HG03442 (cell line): ENCODE measurements at regions not wholly inside any gene's neighbourhood (a gene's known extent, or its start where the extent isn't known, plus 50 kb on each side); places are given as distances from the start of the nearest gene placed in this dataset.
"Not testable (repeated sequence)": the region's sequence is repeated elsewhere in the genome, so short reads cannot be mapped to it uniquely, and the experiment has no call there.

Experiments used
- ATAC-seq: cut with Tn5 transposase; IDR thresholded peaks from one replicate; pipeline ENCODE4 v1.9.1; 2021; ENCODE audit warnings: mild to moderate bottlenecking, moderate library complexity; ENCODE audit not compliant: unreplicated experiment

DNA sequence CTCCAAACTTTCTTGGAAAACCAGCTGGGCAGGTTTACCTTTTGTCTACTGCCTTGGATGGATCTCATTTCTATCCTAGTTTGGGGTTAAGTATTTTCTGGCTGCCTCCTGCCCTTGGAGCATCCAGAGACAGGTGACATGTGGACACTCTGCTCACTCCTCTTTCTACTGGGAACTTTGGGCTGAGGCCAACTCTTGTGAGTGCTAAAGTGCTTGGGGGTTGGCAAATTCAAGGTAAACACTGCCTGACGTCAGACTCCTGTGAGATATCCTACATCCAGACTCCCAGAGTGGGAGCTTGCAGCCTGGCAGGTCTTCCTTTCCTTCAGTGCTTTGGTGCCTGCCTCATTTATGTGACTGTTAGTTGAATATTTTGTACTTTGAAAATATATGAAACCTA, 388.1 kb downstream of the KCNRG start:
- ATAC-seq, result no peak

DNA sequence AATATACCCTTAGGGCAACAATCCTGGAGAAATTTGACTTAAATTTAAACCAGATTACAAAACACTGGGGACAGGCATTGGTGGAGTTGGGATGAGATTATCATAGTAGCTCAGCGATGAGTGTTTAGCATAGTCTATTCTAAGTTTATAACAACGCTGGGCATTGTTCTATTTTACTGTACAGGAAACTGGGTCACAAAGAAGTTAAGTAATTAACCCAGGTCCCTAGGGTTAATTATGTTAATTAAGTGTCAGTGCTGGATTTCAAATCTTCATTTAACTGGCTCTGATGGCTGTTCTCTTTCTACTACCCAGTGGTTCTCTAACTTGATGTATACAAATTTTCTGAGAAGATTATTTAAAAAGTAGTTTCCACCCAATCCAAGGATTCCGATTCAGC, 388.9 kb downstream of the KCNRG start:
- no peak for ATAC-seq

DNA sequence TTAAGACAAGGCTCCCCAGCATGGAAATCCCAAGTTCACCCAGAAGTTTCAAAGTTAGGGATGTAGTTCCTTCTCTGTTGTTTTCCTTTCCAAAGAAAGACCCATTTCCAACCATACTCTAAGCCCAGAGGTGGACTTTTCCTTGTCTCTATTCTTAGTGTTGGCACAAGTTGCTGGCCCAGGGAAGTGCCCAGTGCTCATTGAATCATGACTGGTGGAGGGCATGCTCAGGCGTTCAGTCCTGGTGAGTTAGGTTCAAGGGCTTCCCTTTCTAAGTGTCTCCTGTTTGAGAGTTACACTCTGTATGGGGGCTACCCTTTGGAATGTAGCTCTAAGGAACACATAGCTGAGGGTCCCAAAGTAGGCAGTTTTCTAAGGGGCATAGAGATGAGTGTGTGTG, 389.5 kb downstream of the KCNRG start:
- ATAC-seq, result no peak

DNA sequence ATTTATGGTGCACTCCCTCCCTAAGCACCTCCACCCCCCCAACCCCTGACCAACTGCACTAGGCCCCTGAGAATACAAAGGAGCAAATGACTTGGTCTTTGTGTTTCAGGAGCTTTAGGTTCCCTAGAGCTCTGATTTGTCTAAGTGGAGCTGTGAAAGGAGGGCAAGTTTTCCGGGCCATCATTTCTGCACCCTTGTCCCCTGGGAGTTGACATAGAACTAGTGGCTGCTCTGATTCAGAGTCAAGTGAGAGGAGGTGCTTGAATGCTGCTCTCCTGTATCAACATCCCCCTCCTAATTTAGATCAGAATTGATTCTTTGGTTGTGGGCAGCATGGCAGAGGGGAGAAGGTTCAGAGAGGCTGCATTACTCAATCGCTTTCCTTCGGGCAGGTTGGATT, 391.6 kb downstream of the KCNRG start:
- ATAC-seq, result no peak

DNA sequence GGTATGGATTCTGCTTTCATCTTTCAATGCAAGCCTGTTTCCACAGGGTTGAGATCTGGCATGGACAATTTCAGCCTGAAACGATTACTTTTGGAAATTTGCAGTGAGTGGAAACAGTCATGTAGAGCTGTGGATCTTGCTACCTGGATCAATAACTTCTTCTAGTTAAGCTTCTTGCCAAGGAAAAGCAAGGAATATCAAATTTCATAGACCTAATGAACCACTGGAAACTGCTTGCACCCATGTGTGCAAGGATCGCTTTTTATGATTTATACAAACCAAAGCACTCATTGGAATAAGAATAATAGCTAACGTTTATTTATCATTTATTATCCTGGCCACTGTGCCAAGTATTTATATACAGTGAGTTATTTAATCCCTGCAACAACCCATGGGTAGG, 392.8 kb downstream of the KCNRG start:
- ATAC-seq, result no peak

DNA sequence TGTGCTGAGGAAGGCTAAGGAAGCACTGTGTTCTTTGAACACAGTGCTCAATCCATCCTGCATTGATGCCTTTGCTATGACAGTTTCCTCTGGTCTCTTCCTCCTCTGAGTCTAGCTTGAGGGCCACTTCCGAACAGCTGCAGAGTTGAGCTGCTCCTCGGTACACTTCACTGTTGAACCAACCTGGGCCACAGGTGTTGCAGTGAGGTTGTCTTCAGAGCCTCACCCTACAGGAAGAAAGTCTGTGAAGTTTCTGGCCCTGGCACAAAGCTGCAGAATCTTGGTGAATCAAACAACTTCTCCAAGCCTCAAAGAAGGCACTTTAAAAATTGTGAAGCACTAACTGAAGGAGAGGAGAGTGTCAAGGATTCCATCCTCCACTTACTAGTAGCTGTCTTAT, 394.0 kb downstream of the KCNRG start:
- no peak for ATAC-seq

DNA sequence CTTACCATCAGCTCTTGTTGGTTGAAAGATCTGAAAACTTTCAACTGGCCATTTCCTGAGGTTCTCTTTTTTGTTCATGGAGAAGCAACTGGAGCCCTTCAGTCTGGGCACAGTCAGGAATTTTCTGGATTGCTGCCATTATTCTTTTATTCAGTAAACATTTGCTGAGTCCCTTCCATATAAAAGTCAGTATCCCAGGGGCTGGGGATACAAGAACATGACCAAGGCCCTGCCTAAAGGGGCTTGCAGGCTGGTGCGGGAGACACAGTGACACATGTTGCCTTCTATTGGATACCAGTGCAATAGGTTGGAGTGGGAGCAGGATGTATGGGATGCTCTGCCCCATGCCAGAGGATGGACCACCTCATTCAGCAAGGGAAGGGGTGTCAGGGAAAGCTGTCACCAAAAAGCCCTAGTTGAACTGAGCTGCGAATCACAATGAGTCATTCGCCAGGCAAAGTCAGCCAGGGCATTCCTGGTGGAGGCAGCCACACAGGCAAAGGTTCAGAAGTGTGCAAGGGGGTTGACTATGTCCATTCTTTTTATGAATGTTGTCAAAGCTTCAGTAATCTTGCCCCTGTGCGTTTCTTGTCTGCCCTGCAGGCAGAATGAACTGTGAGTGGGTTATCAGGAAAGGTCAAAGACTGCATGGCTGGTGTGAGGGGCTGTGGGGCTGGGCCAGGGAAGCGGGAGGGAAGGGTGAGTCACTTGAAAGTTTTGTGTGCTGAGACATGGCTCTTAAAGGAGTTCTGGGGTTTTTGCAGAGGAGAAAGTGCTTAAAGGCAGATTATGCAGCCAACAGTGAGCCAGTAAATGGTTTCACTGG, 395.9 kb downstream of the KCNRG start:
- ATAC-seq, result no peak

DNA sequence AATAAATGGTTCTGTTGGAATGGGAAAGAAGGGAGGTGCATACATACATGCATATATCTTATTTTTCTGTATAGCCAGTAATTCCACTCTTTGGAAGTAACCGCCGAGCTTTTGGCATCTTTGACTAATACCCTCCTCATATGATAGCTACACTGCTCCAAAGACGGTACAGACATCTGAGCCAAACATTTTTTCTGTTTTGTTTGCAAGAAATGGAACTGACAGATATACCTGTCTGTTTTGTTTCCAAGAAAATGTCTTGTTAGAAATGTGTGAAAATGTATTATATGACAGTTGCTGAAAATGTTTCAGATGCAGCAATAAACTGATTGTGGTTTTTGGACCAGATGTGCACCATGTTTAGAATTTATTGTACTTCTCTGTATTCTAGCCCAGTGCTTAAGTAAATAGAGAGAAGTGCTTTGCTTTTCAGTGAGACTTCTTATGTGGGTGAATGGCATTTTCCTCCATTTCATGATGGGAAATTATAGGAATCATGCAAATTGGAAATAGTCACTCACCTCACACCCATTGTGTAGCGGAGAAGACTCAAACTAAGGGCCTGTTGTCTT, 396.9 kb downstream of the KCNRG start:
- ATAC-seq, result no peak

DNA sequence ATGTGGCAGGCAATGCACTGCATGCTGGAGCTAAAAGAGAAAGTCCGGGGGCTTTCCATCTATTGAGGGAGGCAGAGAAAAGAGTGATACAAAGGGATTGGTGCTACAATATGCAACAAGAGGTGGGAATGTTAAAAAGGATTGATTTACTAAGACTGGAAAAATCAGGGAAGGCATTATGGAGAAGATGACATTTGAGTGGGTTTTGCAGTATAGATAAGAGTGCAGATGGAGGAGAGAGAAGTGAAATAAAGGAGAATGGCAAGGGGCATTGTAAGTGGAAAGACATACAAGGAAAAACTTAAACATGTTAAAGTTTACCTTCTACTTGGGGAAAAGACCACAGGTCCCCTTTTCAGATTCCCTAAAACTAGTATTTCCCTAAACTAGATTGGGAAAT, 399.4 kb downstream of the KCNRG start:
- ATAC-seq, result no peak

DNA sequence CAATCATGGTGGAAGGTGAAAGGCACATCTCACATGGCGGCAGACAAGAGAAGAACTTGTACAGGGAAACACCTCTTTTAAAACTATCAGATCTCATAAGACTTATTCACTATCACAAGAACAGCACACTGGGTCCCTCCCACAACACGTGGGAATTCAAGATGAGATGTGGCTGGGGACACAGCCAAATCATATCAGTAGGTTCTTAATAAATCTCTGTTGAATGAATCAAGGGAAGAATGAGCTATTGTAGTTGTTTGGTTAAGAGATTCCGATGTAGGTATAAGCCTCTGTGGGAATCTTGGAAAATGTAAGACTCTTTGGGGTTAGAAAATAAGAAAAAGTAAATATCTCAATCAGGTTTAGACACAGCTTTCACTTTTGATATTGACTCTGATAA, 400.2 kb downstream of the KCNRG start:
- ATAC-seq, result no peak

DNA sequence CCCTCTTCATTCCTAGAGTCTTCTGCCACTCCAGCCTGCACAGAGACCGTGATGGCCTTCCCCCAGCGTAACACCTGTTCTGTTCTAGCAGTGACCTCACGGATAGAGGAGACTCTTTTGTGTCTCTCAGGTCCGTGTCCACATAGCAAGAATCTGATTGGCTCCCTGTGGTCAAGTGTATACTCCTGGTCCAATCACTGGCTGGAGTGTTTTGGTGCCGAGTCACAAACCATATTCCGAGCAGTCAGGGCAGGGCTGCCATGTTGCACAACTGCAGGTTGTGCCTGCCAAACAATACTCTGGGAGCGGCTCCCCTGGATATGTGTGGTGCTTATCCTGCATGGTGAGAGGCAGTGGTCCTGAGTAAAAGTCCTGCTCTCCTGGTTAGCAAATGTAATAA, 402.4 kb downstream of the KCNRG start:
- no peak for ATAC-seq

DNA sequence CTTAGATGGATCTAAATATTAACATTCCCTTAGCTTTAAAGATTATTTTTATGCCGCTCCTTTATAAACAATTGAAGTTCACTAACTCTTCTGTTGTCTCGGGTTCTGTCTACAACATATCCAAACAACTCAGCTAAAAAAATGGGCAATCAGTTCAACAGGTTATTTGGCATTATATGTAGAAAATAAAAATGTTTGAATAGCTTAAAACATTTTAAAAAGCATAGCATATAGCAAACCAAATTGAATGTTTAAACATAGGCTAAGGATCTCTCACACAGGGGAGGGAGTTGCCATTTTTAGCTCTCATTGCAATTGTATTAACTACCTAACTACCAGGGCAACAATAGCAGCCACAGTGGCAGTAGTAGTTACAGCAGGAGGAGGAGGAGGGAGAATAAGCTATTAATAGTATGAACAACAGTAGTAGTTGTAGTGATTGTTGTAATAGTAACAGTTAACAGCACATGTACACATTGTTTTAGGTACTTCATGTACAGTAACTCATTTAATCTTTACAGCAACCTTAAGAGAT, 404.2 kb downstream of the KCNRG start:
- ATAC-seq, result no peak

DNA sequence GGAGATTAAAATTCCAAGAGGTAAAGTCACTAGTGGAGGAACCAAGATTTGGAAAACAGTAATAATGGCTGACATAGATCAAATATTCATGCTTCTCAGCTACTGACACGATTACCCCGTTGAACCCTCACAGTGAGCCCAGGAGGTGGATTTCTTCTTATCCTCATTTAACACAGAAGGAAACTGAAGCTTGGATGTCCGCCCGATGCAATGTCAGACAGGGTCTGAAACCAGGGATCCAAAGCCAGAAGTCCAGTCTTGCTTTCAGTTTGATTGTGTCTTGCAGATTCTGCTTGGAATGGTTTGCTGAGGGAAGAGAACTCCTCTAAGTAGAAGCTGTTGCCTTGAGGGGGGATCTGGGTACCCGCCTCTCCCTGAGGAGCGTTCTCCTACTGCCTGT, 404.7 kb downstream of the KCNRG start:
- no peak for ATAC-seq

DNA sequence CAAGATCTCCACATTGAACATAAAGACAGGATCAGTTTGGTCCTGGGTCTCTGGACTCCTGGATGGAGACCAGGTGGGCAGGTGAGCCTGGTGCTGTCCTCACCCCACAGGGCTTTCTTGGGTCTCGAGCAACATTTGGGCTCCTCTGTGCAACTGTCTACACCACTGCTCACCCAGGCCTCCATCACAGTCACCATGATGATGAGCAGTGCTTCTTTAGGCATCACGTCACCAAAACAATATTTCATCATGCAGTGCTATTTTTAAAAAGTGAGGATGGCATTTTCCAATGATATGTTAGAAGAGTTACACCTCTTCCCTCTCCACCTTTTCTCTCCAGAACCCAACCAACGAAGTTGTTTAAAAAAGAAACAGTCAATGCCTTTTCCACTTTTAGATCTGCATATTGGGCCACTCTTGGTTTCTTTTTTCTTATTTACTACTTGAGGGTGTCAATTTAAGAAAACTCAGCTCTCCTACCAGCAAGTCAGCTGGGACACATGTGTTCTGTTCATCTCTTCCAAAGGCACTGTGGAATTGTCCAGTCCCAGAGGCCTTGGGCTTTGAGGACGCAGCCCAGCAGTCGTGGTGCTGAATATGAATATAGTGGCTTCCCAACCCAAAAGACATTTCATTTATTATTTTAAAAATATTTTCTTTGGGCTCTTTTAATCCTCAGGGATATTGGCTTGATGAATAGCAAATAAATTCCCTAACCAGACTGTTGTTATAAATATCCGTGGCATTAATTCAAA, 405.7 kb downstream of the KCNRG start:
- no peak for ATAC-seq

DNA sequence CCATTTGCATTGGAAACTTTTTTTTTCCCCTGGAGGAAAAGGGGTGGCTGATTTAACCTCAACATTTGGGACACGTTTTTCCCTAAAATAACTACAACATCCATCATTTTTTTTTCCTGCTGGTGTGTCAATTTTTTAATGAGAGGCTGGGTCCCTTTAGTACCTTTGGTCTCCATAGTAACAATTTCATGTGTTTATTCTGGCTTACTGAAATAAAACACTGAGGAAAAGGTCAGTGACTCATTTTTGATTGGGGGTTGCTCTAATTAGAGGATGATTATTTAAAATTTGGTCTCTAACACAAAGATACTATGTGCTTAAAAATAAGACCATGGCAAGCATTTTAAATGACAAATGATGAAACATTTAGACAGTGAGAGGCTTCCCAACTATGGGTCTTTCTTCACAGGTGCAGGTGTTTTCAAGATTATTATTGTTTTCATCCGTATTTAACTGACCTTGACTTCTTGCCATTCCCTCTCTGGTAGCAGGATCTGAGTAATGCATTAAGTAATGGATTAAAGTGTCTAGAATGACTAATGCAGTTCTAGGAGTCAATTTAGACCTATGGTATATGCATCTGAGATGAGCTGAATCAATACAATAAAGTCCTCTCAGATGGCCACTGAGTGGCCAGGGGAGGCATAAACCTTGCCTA, 406.4 kb downstream of the KCNRG start:
- ATAC-seq, result no peak

DNA sequence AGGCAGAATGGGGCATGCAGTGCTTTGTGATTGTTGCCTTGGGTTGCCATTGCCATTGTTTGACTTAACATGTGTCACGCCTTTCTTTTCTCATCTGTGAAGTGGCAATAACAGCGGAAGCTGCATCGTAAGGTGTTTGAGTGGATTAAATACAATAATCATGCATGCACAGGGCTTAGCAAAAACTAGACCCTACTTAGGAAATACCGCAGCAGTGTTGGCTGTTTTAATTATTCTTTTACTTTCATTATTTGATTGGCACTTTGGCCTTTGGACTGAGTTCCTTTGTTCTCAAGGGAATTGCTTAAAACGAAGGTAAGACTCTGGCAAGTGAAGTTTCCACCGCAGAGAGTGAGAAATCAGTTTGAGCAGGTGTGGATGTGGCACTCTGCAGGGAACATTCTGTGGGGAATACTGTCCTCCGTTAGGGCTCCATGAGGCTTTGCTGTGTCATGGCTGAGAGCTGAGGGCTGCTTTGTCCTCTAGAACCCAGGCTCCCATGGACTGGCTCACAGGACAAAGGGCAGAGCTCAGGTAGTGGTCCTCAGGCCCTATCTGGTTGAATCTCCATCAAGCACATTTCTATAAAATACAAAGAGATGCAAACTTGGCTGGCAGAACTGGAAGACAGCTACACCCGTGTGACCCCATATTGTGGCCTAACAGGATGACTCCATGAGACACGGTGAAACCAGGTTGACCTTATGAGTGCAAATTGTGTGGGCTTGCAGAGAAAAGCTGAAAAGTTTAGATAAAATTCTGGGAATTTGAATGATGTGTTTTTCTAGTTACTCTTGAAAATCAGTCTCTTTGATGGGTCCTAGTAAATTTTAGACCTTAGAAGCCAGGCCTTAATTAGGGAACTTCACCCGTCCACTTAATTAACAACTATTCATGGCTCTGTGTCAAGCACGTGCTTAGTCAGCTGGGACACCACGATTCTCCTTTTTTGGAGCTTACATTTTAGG, 407.2 kb downstream of the KCNRG start:
- no peak for ATAC-seq

DNA sequence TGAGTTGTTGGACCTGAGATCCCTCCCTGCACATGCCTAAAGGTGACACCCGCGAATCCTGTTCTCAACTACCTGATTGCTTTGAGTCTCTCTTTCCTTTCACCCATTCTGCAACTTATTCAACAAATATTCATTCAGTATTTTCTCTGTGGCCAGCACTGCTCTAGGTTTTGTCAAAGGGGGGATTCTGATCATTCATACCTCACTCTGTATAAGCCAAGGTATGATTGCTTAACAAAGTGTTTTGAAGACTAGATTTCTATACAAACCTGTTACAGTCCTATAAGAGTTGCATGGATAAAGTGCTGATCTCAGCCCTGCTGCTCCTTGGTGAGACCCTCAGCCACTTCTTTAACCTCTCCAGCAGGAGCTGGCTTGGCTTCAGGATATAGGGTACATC, 409.7 kb downstream of the KCNRG start:
- no peak for ATAC-seq

DNA sequence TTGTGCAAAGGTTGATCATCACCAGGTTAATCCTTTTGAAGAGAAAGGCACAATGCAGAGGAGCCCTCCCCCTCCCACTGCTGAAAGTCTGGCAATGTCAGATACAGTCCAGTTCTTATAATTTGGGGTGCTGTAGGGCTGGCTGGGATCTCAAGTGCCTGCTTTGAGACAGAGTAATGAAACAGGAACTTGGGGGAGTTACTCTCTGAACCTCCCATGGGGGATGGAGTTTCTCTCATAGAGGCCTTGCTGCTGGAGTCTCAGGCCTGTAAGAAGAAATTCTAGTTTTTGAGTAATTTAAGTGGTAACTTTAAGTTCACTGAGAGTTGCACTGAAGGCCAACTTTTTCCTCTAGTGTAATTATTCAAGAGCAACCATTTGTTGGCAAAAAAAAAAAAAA, 410.5 kb downstream of the KCNRG start:
- ATAC-seq, result no peak

DNA sequence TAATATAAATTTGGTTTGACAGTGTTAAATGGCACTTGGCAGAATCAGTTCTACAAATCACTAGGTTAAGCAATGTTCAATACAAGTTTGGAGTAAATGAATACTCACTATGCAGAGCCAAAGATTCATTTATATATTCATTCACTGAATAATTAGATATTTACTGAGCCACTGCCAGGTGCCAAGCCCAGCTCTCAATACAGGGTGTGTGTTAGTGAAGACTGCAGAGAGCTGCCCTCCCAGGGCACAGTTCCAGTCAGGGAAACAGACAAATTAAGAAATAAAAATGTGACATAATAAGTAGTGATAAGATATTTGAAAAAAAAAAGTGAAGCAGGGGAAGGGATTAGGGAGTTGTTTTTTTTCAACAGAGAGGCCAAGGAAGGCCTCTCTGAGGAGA, 411.7 kb downstream of the KCNRG start:
- ATAC-seq, result no peak

DNA sequence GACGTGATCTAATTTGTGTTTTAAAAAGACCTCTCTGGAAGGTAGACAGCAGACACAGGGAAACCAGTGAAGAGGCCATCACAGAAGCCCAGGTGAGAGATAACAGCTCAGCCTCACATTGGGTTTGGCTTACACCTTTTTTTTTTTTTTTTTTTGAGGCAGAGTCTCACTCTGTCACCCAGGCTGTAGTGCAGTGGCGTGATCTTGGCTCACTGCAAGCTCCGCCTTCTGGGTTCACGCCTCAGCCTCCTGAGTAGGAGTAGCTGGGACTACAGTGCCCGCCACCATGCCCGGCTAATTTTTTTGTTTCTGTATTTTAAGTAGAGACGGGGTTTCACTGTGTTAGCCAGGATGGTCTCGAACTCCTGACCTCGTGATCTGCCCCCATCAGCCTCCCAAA, 412.3 kb downstream of the KCNRG start:
- ATAC-seq, result not testable (repeated sequence)
